ENCODE measurements at regions not wholly inside any gene's neighbourhood (a gene's known extent, or its start where the extent isn't known, plus 50 kb on each side); places are given as distances from the start of the nearest gene placed in this dataset.
A peak's percentile ranks its signal among the peaks of the same experiment; 100 is the strongest.

- no peak for DNase-seq (ENCODE audit: low read depth in 4 of 4, low spot score in 3 of 4)
Measured at GRCh38 chr3:81291586-81291985, 469.9 kb downstream of the GBE1 start.

GRCh38 chr3:81289676-81290075, 471.8 kb downstream of the GBE1 start:
- DNase-seq (ENCODE audit: low read depth in 4 of 4, low spot score in 3 of 4): no peak

- DNase-seq (ENCODE audit: low read depth in 4 of 4, low spot score in 3 of 4): no peak
Measured at GRCh38 chr3:81279481-81280379, 481.7 kb downstream of the GBE1 start.

- no peak for DNase-seq (ENCODE audit: low read depth in 4 of 4, low spot score in 3 of 4)
Measured at GRCh38 chr3:81277853-81278252, 483.6 kb downstream of the GBE1 start.

- DNase-seq (ENCODE audit: low read depth in 4 of 4, low spot score in 3 of 4): no peak
Measured at GRCh38 chr3:81274671-81275070, 486.8 kb downstream of the GBE1 start.

GRCh38 chr3:81270603-81271379, 490.7 kb downstream of the GBE1 start:
- no peak for DNase-seq (ENCODE audit: low read depth in 4 of 4, low spot score in 3 of 4)

- DNase-seq (ENCODE audit: low read depth in 4 of 4, low spot score in 3 of 4): no peak
Measured at GRCh38 chr3:81268526-81268925, 492.9 kb downstream of the GBE1 start.

GRCh38 chr3:81261996-81262395, 499.4 kb downstream of the GBE1 start:
- DNase-seq (ENCODE audit: low read depth in 4 of 4, low spot score in 3 of 4): no peak

- DNase-seq (ENCODE audit: low read depth in 4 of 4, low spot score in 3 of 4): no peak
Measured at GRCh38 chr3:81255463-81255862, 506.0 kb downstream of the GBE1 start.

- no peak for DNase-seq (ENCODE audit: low read depth in 4 of 4, low spot score in 3 of 4)
Measured at GRCh38 chr3:81251096-81251495, 510.3 kb downstream of the GBE1 start.

GRCh38 chr3:81249540-81250029, 511.9 kb downstream of the GBE1 start:
- no peak for DNase-seq (ENCODE audit: low read depth in 4 of 4, low spot score in 3 of 4)

GRCh38 chr3:81245501-81245900, 515.9 kb downstream of the GBE1 start:
- no peak for DNase-seq (ENCODE audit: low read depth in 4 of 4, low spot score in 3 of 4)

GRCh38 chr3:81245043-81245442, 516.4 kb downstream of the GBE1 start:
- no peak for DNase-seq (ENCODE audit: low read depth in 4 of 4, low spot score in 3 of 4)

- DNase-seq (ENCODE audit: low read depth in 4 of 4, low spot score in 3 of 4): no peak
Measured at GRCh38 chr3:81244231-81244630, 517.2 kb downstream of the GBE1 start.

- DNase-seq (ENCODE audit: low read depth in 4 of 4, low spot score in 3 of 4): no peak
Measured at GRCh38 chr3:81242871-81243270, 518.6 kb downstream of the GBE1 start.

- DNase-seq (ENCODE audit: low read depth in 4 of 4, low spot score in 3 of 4): no peak
Measured at GRCh38 chr3:81237181-81237580, 524.3 kb downstream of the GBE1 start.

GRCh38 chr3:81218023-81218422, 543.4 kb downstream of the GBE1 start:
- peak in 1 of 4 donors; percentile 2 for DNase-seq (ENCODE audit: low read depth in 4 of 4, low spot score in 3 of 4)

- DNase-seq (ENCODE audit: low read depth in 4 of 4, low spot score in 3 of 4): no peak
Measured at GRCh38 chr3:81217101-81217500, 544.3 kb downstream of the GBE1 start.

GRCh38 chr3:81216192-81216591, 545.3 kb downstream of the GBE1 start:
- DNase-seq (ENCODE audit: low read depth in 4 of 4, low spot score in 3 of 4): no peak

GRCh38 chr3:81214631-81215030, 546.8 kb downstream of the GBE1 start:
- no peak for DNase-seq (ENCODE audit: low read depth in 4 of 4, low spot score in 3 of 4)

GRCh38 chr3:81199587-81199986, 561.9 kb downstream of the GBE1 start:
- no peak for DNase-seq (ENCODE audit: low read depth in 4 of 4, low spot score in 3 of 4)

GRCh38 chr3:81198756-81199155, 562.7 kb downstream of the GBE1 start:
- DNase-seq (ENCODE audit: low read depth in 4 of 4, low spot score in 3 of 4): no peak

Data from left renal pelvis (tissue), 4 donors.